ENCODE measurements at regions not wholly inside any gene's neighbourhood (a gene's known extent, or its start where the extent isn't known, plus 50 kb on each side); places are given as distances from the start of the nearest gene placed in this dataset.

- DNase-seq (ENCODE audit: low spot score): no peak
- TF ChIP-seq CTCF (IDR thresholded peaks at IDR 0.05; ENCODE audit: extremely low read depth, insufficient read depth, missing control alignments): no peak
- in situ Hi-C loops (cut with MboI; ENCODE audit: low pct_unique_long_range_greater_than_20kb, low sequenced_read_pairs, unreplicated experiment): no loop called here
These were observed 79.7 kb upstream of the CRBN start for GRCh38 chr3:3259181-3259580.

DNA sequence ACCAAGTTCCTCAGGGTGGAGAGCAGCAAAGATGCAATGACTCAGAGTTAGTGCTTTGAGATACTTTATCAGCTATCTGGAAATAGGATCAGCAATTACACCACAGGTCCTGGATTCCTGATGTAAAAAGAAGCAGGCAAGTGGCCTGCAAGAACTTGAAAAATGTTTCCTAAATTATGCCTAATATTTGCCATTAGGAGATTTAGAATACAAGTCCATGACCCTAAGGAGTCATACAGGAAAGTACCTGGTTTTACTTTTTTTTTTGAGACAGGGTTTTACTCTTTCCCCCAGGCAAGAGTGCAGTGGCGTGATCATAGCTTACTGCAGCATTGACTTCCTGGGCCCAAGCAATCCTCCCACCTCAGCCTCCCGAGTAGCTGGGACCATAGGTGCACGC, 78.8 kb upstream of the CRBN start:
- no peak for TF ChIP-seq CTCF (IDR thresholded peaks at IDR 0.05; ENCODE audit: extremely low read depth, insufficient read depth, missing control alignments)
- DNase-seq (ENCODE audit: low spot score): no peak
- in situ Hi-C loops (cut with MboI; ENCODE audit: low pct_unique_long_range_greater_than_20kb, low sequenced_read_pairs, unreplicated experiment): no loop called here

GRCh38 chr3:3241596-3241995, 62.1 kb upstream of the CRBN start:
- in situ Hi-C loops (cut with MboI; ENCODE audit: low pct_unique_long_range_greater_than_20kb, low sequenced_read_pairs, unreplicated experiment): no loop called here
- no peak for TF ChIP-seq CTCF (IDR thresholded peaks at IDR 0.05; ENCODE audit: extremely low read depth, insufficient read depth, missing control alignments)
- DNase-seq (ENCODE audit: low spot score): no peak

DNA sequence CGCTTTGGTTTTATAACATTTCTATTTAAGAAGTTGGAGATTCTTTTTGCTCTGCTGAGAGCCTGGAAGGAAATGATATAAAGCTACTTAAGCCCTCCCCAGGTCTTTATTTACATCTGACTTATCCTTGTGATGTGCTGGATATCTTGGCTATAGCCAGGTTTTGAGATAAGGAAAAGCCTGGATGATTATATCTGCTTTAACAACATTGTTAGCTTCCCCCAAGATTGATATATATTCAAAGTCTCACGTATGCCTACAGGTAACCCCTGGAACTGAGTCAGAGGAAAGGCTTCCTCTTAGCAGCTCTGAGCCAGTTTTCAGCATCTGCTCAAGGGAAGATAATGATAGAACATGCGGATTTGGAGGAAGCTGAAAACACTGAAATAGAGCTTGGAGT, 61.5 kb upstream of the CRBN start:
- no peak for DNase-seq (ENCODE audit: low spot score)
- TF ChIP-seq CTCF (IDR thresholded peaks at IDR 0.05; ENCODE audit: extremely low read depth, insufficient read depth, missing control alignments): no peak
- in situ Hi-C loops (cut with MboI; ENCODE audit: low pct_unique_long_range_greater_than_20kb, low sequenced_read_pairs, unreplicated experiment): no loop called here

DNA sequence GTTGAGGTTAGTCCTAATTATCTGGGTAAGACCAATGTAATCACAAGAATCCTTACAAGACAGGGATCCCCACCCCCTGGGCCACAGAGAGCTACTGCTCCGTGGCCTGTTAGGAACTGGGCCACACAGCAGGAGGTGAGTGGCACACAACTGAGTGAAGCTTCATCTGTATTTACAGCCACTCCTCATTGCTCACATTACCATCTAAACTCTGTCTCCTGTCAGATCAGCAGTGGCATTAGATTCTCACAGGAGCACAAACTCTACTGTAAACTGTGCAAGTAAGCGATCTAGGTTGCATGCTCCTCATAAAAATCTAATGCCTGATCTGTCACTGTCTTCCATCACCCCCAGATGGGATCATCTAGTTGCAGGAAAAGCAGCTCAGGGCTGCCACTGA, 58.5 kb upstream of the CRBN start:
- in situ Hi-C loops (cut with MboI; ENCODE audit: low pct_unique_long_range_greater_than_20kb, low sequenced_read_pairs, unreplicated experiment): no loop called here

DNA sequence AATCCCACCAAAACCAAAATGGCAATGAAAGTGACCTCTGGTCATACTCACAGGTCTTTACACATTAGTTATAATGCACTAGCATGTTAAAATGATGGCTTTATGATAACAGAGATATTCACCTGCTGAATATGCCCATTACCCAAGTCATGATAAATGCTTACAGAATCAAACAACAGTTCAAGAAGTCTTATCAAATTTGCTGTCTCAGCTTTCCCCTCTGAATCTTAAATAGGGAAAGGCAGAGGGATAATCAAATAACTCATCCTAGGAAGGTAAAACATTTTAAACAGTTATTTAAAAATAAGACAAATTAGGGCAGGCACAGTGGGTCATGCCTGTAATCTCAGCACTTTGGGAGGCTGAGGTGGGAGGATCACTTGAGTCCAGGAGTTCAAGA, 52.8 kb upstream of the CRBN start:
- no peak for TF ChIP-seq CTCF (IDR thresholded peaks at IDR 0.05; ENCODE audit: extremely low read depth, insufficient read depth, missing control alignments)
- in situ Hi-C loops (cut with MboI; ENCODE audit: low pct_unique_long_range_greater_than_20kb, low sequenced_read_pairs, unreplicated experiment): no loop called here
- DNase-seq (ENCODE audit: low spot score): no peak

More for the DNA sequence above, 58.5 kb upstream of the CRBN start:
- DNase-seq (ENCODE audit: low spot score): no peak
- no peak for TF ChIP-seq CTCF (IDR thresholded peaks at IDR 0.05; ENCODE audit: extremely low read depth, insufficient read depth, missing control alignments)

All from GM13977 (cell line).